Jurkat, Clone E6-1 (cell line): ENCODE measurements at regions not wholly inside any gene's neighbourhood (a gene's known extent, or its start where the extent isn't known, plus 50 kb on each side); places are given as distances from the start of the nearest gene placed in this dataset.
"Not testable (repeated sequence)": the region's sequence is repeated elsewhere in the genome, so short reads cannot be mapped to it uniquely, and the experiment has no call there.

ENCODE experiments used
- DNase-seq: peaks from one replicate; pipeline ENCODE4 v3.0.0-alpha.2; 2011; ENCODE audit warnings: low read depth, low spot score
- H3K4me3 ChIP-seq: 2 replicates; pipeline ENCODE4 v1.5.1; 2011; ENCODE audit warnings: mild to moderate bottlenecking, low read length, control low read depth, moderate library complexity

DNA sequence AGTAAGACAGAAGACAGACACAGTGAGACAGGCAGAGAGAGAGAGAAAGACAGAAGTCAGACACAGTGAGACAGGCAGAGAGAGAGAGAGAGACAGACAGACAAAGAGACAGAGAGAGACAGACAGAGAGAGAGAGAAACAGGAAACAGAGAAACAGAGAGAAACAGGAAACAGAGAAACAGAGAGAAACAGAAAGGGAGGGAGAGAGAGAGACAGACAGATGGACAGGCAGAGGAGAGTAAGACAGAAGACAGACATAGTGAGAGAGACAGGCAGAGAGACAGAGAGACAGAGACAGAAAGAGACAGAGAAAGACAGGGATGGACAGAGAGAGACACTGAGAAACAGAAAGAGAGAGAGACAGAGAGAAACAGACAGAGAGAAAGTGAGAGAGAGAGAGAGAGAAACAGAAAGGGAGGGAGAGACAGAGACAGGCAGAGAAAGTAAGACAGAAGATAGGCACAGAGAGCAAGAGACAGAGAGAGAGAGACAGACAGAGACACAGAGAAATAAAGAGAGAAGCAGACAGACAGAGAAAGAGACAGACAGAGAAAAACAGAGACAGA is 109.3 kb upstream of the ANKRD30BL start:
- H3K4me3 ChIP-seq = no peak overlapping the region
- no peak for DNase-seq

DNA sequence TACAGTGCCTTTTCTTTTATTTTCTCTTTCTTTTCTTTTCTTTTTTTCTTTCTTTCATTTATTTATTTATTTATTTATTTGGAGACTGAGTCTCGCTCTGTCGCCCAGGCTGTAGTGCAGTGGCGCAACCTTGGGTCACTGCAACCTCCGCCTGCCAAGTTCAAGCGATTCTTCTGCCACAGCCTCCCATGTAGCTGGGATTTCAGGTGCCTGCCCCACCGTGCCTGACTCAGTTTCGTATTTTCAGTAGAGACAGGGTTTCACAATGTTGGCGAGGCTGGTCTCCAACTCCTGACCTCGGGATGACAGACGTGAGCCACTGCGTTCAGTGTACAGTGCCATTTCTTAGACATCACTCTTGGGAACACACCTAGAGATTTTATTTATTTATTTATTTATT is 110.0 kb upstream of the ANKRD30BL start:
- not testable (repeated sequence) for DNase-seq, H3K4me3 ChIP-seq

DNA sequence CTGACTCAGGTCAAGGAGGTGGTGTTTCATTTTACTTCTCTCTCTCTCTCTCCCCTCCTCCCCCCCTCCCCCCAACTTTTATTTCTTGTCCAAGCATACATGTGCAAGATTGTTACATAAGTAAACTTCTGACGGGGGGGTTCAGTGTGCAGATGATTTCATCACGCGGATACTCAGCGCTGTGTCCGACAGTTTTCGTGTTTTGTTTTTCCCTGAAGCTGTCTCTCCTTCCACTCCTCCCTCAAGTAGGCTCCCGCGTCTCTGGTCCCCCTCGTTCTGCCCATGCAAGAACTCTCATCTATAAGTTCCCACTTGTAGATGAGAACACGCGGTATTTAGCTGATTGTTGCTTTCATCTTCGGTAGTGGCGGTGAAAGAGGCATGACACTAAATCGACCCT is 111.0 kb upstream of the ANKRD30BL start:
- H3K4me3 ChIP-seq = no peak overlapping the region
- no peak for DNase-seq

DNA sequence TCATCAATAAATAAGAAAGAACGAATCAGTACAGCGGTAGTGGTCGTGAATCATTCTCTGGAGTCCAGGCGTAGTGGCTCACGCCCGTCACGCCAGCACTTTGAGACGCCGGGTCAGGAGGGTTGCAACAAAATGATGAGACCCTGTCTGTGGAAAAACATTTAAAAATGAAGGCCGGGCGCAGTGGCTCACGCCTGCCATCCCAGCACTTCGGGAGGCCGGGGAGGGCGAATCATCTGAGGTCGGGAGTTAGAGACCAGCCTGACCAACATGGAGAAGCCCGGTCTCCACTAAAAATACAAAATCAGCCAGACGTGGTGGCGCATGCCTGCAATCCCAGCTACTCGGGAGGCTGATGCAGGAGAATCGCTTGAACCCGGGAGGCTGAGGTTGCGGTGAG is 111.8 kb upstream of the ANKRD30BL start:
- DNase-seq, H3K4me3 ChIP-seq: not testable (repeated sequence)

DNA sequence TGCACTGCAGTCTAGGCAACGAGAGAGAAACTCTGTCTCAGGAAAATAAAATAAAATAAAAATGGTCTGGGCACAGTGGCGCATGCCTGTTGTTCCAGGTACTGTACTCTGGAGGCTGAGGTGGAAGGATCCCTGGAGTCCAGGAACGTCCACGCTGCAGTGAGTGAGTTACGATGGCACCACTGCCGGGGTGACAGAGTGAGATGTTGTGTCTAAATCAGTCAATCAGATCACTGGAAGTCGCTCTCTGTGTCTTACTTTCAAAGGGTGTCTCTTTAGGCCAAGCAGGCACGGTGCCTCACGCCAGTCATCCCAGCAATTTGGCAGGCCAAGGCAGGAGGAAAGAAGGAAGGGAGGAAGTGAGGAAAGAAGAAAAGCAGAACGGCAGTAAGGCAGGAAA is 112.2 kb upstream of the ANKRD30BL start:
- no peak for DNase-seq
- H3K4me3 ChIP-seq = no peak overlapping the region

DNA sequence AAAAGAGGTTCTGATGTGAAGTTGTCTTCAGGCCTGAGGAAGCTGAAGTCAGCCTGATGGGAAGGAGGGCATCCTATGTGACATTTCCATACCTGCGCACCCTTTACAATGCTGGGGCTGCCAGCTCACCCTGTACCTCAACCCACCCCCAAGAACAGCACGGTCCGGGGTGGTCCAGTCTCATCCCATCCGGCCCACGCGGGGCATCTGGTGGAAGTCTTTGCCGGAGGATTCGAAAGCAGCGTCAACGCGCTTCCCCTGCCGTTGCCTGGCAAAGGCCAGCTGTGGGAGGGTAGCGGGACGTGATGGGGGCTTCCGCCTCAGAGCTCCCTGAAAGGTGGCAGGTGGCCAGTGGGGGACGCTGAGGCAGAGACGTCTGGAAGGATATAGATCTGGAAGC is 113.6 kb upstream of the ANKRD30BL start:
- no peak overlapping the region for H3K4me3 ChIP-seq
- no peak for DNase-seq

DNA sequence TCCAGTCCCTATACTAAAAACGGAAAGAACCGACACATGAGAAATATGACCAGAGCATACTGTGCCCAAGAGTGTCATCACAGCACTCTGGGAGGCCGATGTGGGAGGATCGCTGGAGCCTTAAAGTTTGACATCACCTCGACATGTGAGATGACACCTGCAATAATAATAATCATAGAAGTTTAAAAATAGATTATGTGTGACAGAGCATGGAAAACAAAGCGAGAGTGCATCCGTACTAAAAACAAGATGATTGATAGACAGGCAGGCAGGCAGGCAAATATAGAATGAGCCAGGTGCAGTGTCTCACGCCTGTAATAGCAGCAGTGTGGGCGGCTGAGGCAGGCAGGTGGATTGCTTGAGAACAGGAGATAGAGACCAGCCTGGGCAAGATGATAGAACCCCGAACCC is 114.8 kb upstream of the ANKRD30BL start:
- H3K4me3 ChIP-seq = no peak overlapping the region
- DNase-seq = no peak

DNA sequence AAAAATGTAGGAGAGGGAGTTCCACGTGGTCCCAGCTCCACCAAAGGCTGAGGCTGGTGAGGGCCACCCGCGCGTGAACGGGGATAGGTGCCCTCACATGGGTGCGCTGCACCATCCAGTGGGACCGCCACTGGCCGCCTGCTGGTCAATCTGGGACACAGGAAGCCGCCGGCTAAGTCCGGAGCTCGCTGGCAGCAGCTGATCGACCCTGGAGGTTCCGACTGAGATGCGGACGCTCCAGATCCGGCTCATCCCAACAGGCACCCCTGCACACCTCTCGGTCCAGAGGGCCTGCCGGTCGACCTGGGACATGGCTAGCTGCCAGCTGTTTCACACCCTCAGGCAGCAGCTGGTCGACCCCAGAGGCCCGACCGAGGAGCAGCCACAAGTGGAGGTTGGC is 116.5 kb upstream of the ANKRD30BL start:
- H3K4me3 ChIP-seq = no peak overlapping the region
- no peak for DNase-seq

DNA sequence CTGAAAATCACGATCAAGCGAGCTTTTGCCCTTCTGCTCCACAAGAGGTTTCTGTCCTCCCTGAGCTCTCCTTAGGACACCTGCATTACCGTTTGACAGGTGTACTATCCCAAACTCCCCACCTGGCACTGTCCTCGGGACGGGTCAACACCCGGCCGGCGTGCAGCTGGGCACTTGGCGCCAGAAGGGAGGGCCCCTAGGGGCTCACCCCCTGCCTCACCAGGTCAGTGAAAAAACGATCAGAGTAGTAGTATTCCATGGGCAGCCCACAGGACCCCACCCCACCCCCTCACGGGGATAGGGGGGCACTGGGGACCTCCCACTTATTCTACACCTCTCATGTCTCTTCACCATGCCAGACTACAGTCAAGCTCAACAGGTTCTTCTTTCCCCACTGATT is 117.6 kb upstream of the ANKRD30BL start:
- no peak for DNase-seq
- H3K4me3 ChIP-seq = no peak overlapping the region

DNA sequence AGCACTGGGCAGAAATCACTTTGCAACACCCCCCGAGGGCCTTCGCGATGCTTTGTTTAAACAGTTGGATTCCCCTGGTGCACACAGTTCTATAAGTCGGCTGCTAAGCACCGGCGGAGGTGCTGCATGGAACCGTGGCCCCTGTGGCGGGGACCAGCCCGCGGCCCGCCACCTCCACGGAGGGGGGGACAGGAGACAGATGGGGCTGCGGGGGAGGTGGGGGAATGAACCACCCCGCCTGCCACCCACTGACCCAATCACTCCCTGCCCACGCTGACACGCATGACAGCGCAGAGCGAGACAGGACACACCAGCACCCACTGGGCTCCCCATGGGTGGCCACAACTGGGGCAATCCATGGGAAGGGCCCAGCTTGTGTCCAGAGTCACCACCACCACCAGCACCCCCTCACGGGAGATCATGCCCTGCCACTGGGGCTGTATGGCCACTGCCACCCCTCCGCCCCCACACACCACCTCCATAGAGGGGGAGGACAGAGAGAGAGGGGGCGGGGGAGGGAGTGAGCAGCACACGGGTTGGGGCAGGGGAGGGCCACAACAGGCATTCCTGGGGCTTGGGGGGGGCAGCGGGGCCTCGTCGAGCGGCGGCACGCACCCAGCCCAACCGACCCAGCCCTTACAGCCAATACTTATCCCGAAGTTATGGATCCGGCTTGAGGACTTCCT is 118.3 kb upstream of the ANKRD30BL start:
- H3K4me3 ChIP-seq = no peak overlapping the region
- no peak for DNase-seq

DNA sequence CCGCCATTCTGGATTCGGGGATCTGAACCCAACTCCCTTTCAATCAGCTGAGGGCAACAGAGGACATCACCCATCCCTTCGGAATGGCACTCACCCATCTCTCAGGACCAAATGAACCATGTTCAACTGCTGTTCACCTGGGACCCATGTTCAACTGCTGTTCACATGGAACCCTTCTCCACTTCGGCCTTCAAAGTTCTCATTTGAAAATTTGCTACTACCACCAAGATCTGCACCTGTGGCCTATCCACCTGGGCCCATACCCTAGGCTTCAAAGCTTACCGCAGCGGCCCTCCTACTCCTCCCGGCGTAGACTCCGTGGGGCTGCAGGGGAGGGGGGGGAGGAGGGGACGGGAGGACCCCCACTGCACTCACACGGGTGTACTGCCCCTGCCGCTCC is 119.2 kb upstream of the ANKRD30BL start:
- DNase-seq = no peak
- H3K4me3 ChIP-seq = no peak overlapping the region

DNA sequence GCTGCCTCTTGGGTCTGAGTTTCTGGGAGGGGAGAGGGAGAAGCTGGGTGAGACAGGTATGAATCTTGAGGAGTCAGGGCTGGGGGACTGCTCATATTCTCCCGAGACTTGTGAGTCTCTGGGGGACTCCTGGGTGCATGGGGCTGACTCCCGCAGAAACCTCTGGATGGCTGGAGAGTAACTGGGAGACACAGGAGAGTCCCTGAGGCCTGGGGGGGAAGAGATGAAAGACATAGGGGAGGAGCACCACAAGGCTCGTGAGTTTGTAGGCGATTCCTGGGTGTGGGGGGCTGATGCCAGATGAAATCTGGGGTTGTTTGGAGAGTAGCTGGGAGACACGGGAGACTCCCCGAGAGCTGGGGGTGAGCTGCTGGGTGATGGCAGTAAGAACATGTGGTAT is 120.4 kb upstream of the ANKRD30BL start:
- H3K4me3 ChIP-seq, DNase-seq: not testable (repeated sequence)

DNA sequence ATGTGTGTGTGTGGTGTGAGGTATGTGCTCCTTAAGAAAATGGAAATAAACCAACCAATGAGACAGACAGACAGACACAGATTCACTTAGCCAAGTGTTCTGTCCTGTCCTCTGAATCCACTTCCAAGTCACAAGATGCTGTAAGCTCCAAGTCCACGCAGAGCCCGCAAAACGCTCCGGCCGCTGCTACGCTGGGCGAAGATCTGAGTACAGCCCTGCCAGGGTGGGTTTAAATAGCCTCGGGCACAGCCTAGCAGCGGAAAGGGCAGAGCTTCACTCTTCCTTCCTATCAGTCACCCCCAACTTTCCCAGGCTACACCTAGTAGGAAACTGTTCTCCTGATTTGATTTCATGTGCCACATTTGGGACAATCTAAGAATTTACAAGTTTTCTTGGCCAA is 121.2 kb upstream of the ANKRD30BL start:
- no peak overlapping the region for H3K4me3 ChIP-seq
- DNase-seq = no peak

DNA sequence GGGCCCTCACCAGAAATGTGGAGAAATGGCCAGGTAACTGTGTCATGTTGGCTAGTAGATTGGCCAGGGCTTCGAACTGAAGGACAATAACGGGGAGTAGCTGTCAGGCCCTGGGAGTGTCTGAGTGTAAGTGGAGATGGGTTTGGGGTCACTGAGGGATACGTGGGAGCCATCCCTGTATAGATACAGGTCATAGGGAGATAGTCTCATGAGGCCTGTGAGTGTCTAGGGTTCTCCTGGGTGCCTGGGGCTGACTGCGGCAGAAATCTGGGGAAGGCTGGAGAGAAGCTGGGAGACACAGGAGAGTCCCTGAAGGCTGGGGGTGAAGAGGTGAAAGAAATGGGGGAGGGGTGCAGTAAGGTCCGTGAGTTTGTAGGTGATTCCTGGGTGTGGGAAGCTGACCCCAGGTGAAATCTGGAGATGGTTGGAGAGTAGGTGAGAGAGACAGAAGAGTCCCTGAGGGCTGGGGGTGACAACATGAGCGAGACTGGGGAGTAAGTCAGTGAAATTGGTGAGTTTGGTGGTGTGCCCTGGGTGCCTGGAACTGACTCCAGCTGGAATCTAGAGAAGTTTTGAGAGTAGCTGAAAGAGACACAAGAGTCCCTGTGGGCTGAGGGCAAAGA is 124.6 kb upstream of the ANKRD30BL start:
- H3K4me3 ChIP-seq, DNase-seq: not testable (repeated sequence)

DNA sequence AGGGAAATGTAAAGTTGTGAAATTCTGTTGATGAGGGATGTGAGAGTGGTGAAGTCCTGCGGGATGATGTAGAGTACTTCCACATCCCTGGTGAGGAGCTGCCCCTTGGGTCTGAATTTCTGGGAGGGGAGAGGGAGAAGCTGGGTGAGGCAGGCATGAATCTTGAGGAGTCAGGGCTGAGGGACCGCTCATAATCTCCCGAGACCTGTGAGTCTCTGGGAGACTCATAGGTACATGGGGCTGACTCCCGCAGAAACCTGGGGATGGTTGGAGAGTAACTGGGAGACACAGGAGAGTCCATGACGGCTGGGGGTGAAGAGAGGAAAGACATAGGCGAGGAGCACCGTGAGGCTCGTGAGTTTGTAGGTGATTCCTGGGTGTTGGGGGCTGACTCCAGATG is 126.2 kb upstream of the ANKRD30BL start:
- H3K4me3 ChIP-seq, DNase-seq: not testable (repeated sequence)

DNA sequence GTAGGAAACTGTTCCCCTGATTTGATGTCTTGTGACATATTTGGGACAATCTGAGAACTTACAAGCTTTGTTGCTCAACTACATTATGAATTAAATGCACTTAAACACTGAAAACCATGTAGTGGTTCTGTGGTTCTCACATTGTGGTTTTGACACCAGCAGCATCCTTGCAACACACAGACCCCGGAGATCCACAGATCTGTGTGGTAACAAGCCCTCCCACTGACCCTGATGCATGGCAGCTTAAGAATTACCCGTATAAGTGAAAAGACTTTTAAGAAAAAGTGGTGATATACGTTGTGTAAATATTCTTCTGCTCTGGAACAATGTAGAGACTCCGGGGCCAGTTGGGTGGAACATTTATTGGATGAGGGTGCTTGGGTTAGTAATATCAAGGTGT is 127.4 kb upstream of the ANKRD30BL start:
- not testable (repeated sequence) for DNase-seq, H3K4me3 ChIP-seq

DNA sequence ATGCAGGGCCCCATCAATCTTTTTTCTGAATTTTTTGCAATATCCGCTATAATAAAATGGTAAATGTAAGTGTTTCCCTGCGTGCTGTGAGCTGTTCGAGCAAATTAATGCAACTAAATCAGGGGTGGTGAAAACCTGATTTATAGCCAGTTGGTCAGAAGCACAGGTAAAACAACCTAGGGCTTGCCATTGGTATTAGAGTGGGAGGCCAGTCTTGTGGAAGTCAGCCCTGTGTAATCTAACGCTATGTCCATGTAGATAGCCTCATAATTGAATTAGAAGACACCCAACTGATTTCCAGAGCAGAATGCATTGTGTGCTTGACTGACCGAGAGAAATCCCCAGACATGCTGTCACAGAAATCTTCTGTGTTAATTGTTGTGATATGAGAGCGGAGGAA is 126.8 kb upstream of the GPR39 start:
- not testable (repeated sequence) for DNase-seq

DNA sequence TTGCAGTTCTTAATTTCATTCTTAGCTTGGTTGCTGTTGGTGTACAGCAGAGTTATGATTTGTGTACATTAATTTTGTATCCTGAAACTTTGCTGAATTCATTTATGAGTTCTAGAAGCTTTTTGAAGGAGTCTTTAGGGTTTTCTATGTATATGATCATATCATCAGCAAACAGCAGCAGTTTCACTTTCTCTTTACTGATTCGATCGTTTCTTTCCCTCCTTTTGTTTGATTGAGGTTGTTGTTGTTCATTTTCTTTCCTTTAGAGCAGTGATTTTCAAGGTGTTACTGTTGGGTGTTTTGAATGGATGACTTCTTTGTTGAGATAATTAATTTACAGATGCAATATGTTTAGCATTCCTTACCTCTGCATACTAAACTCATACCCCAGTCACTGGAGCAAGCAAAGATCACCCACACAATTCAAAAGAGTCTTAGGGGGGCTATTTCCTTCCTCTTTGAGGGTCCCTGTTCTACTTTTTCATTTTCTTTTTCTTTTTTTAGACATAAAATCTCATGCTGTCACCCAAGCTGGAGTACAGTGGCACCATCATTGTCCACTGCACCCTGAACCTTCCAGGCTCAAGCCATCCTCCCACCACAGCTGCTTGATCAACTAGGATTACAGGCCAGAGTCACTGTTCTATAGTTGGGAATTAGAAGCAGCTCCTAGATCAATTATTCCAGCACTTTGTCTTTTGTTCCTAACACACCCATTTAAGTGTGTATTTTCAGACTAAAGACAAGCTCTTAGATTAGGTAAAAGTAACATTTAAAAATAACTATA is 115.8 kb upstream of the GPR39 start:
- H3K4me3 ChIP-seq, DNase-seq: not testable (repeated sequence)

More for the DNA sequence above, 126.8 kb upstream of the GPR39 start:
- H3K4me3 ChIP-seq = not testable (repeated sequence)

DNA sequence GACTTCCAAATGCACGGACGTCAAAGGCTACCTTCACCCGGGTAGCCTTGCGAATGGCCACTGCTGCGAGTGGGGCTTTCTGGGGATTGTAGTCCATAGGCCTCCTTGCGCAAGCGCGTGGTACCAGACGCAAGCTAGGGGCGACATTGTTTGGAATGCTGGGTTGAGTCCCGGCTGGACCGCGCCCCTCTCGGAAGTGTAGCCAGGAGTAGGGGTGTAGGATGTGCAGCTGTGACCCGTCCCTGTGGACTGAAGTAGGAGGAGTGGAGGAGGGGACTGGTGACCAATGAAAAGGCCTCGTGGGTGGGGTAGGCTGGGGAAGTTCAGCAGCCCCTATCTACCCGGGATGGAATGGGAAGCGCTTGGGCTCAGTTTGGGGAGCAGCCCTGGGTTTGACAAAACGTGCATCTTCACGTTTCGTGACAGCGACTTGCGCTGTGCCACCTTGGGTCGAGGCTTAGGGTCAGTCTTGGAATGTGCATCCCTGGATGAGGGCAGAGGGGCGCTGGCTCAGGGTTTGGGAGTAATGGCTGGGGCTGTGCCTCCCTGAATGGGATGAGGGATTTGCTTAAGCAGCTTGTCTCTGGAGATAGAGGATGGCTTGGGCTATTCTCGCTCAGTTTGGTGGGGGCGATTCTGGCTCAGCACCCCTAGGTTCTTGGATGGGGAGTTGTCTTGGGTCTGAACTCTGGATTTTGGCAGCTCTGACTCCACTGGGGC is 111.8 kb upstream of the GPR39 start:
- not testable (repeated sequence) for DNase-seq, H3K4me3 ChIP-seq
